GM12874 (cell line): ENCODE measurements at regions not wholly inside any gene's neighbourhood (a gene's known extent, or its start where the extent isn't known, plus 50 kb on each side); places are given as distances from the start of the nearest gene placed in this dataset.

Experiments used
- CTCF ChIP-seq: IDR thresholded peaks from 2 replicates; pipeline ENCODE4 v1.5.1; 2011; ENCODE audit warnings: low read depth, mild to moderate bottlenecking, control low read depth, low read length, moderate library complexity; ENCODE audit not compliant: insufficient read depth

GRCh38 chr2:7427293-7428060 lies 510.3 kb downstream of the RNF144A start:
- peak; percentile 42; the same call in 1 of the 2 replicates for TF ChIP-seq CTCF

GRCh38 chr2:7428454-7429204 lies 511.4 kb downstream of the RNF144A start:
- TF ChIP-seq CTCF = no peak

- TF ChIP-seq CTCF = no peak
These were observed 512.5 kb downstream of the RNF144A start for GRCh38 chr2:7429733-7430132.

- TF ChIP-seq CTCF = no peak
These were observed 513.2 kb downstream of the RNF144A start for GRCh38 chr2:7430421-7430868.

- no peak for TF ChIP-seq CTCF
These were observed 513.8 kb downstream of the RNF144A start for GRCh38 chr2:7430869-7431641.

- no peak for TF ChIP-seq CTCF
These were observed 515.2 kb downstream of the RNF144A start for GRCh38 chr2:7432436-7432835.
